Mammary epithelial cell (primary cell): ENCODE measurements at regions not wholly inside any gene's neighbourhood (a gene's known extent, or its start where the extent isn't known, plus 50 kb on each side); places are given as distances from the start of the nearest gene placed in this dataset.

Source experiments
- EZH2 ChIP-seq: IDR thresholded peaks from 2 replicates; pipeline ENCODE4 v1.6.1; 2012; ENCODE audit warnings: low read length, inconsistent platforms, borderline replicate concordance
- TF ChIP-seq, protein P1 (sequence below), 2 donors: IDR thresholded peaks in 1 of 2; conservative IDR thresholded peaks in 1 of 2; 2 replicates each; pipeline ENCODE4 v1.5.1; 2011 to 2012; ENCODE audit warnings: inconsistent platforms in 2 of 2, low read length in 2 of 2, mild to moderate bottlenecking in 2 of 2, control low read depth in 1 of 2, low read depth in 1 of 2; ENCODE audit not compliant: insufficient read depth in 1 of 2; ENCODE audit errors: extremely low read depth in 1 of 2

DNA sequence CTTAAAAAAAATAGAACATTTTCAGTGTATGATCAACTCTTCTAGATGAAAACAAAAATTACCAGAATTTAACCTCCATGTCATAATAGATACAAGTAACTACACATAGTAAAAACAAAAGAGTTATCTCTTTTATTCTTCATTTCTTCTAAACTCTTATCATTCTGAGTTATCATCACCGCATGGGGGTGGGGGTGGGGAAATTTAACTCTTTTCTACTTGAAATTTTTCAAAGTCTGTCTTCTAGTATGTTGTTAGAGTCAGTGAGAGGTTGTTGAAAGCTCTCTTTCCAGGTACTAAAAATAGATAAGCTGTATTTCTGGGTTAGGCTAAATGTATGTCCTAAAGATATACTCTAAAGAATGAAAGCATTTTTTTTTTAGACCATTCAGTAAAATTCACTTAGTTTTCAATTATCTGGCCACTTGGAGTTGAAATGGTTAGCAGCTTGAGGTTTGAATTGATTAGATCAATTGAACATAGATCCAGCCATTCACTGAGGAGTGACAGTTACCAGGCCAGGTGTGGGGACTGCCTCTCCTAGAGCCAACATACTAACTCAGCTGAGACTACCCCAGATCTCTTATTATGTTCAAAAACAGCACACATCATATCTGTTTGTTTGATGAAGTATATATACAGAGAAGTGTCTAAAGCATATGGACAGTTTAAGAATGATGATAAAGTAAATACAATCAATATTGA lies 220.7 kb downstream of the IKZF2 start:
- TF ChIP-seq, protein P1, sequence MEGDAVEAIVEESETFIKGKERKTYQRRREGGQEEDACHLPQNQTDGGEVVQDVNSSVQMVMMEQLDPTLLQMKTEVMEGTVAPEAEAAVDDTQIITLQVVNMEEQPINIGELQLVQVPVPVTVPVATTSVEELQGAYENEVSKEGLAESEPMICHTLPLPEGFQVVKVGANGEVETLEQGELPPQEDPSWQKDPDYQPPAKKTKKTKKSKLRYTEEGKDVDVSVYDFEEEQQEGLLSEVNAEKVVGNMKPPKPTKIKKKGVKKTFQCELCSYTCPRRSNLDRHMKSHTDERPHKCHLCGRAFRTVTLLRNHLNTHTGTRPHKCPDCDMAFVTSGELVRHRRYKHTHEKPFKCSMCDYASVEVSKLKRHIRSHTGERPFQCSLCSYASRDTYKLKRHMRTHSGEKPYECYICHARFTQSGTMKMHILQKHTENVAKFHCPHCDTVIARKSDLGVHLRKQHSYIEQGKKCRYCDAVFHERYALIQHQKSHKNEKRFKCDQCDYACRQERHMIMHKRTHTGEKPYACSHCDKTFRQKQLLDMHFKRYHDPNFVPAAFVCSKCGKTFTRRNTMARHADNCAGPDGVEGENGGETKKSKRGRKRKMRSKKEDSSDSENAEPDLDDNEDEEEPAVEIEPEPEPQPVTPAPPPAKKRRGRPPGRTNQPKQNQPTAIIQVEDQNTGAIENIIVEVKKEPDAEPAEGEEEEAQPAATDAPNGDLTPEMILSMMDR (conservative IDR thresholded peaks at IDR 0.05 in 1 of 2, IDR thresholded peaks at IDR 0.05 in 1 of 2; ENCODE audit: extremely low read depth in 1 of 2, insufficient read depth in 1 of 2, low read depth in 1 of 2, low read length in 2 of 2): no peak
- no peak for TF ChIP-seq EZH2
